Breast epithelium (tissue), 3 donors: ENCODE measurements at regions not wholly inside any gene's neighbourhood (a gene's known extent, or its start where the extent isn't known, plus 50 kb on each side); places are given as distances from the start of the nearest gene placed in this dataset.

ENCODE experiments used
- POLR2A ChIP-seq: fragments of 450-650 bp; IDR thresholded peaks from one replicate; pipeline ENCODE4 v1.6.1; 2016; ENCODE audit warnings: antibody characterized with exemption, mild to moderate bottlenecking, moderate library complexity
- TF ChIP-seq, protein P1 (sequence below), 3 donors: fragments of 450-650 bp; IDR thresholded peaks; one replicate each; pipeline ENCODE4 v1.5.1; 2016 to 2017; ENCODE audit warnings: antibody characterized with exemption in 3 of 3, mild to moderate bottlenecking in 3 of 3, moderate library complexity in 3 of 3

DNA sequence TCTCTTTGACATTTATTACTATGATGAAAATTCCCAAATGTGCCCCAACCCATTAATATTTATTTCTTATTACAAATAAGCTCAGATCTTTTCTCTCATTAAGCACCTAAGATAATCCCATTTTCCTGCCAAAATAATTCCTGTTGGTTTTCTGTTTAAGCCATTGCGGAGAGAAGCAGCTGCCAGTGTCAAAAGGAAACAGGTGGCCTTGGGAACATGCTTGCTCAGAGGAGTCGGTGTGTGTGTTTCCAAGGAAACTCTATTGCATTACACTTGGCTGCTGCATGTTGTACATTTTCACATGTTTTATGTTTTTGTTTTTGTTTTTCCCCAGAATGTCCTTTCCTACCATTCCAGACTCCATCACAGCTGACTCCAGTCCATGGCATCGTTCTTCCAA lies 56.4 kb downstream of the CD24 start:
- TF ChIP-seq, protein P1, sequence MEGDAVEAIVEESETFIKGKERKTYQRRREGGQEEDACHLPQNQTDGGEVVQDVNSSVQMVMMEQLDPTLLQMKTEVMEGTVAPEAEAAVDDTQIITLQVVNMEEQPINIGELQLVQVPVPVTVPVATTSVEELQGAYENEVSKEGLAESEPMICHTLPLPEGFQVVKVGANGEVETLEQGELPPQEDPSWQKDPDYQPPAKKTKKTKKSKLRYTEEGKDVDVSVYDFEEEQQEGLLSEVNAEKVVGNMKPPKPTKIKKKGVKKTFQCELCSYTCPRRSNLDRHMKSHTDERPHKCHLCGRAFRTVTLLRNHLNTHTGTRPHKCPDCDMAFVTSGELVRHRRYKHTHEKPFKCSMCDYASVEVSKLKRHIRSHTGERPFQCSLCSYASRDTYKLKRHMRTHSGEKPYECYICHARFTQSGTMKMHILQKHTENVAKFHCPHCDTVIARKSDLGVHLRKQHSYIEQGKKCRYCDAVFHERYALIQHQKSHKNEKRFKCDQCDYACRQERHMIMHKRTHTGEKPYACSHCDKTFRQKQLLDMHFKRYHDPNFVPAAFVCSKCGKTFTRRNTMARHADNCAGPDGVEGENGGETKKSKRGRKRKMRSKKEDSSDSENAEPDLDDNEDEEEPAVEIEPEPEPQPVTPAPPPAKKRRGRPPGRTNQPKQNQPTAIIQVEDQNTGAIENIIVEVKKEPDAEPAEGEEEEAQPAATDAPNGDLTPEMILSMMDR (IDR thresholded peaks at IDR 0.05) = no peak
- TF ChIP-seq POLR2A = no peak
